ENCODE measurements at regions not wholly inside any gene's neighbourhood (a gene's known extent, or its start where the extent isn't known, plus 50 kb on each side); places are given as distances from the start of the nearest gene placed in this dataset.

- TF ChIP-seq MAX (IDR thresholded peaks at IDR 0.05) (no peak), KDM5A (IDR thresholded peaks at IDR 0.05) (no peak), KDM1A (IDR thresholded peaks at IDR 0.05; ENCODE audit: low read depth) (no peak), MAZ (IDR thresholded peaks at IDR 0.05; ENCODE audit: borderline replicate concordance, low read depth, low read length) (no peak), HDAC2 (IDR thresholded peaks at IDR 0.05) (no peak), CTCF (IDR thresholded peaks at IDR 0.05) (no peak), ZFP36 (IDR thresholded peaks at IDR 0.05; ENCODE audit: borderline replicate concordance, partially characterized antibody) (no peak), FOSL2 (IDR thresholded peaks at IDR 0.05) (no peak), FOSL2 (CRISPR knock-in tag; IDR thresholded peaks at IDR 0.05) (no peak), POLR2A (IDR thresholded peaks at IDR 0.05; ENCODE audit: low read length) (no peak), EP300 (IDR thresholded peaks at IDR 0.05) (no peak), MYC (IDR thresholded peaks at IDR 0.05; ENCODE audit: borderline replicate concordance, low read length) (no peak), ESRRA (IDR thresholded peaks at IDR 0.05; ENCODE audit: borderline replicate concordance, low read length) (no peak), RCOR1 (IDR thresholded peaks at IDR 0.05; ENCODE audit: low read depth, low read length) (no peak), SMC3 (IDR thresholded peaks at IDR 0.05) (no peak)
Measured at GRCh38 chr16:76819226-76819916, 371.6 kb upstream of the MON1B start.

Data from A549 (cell line).